Small intestine (tissue), 7 donors: ENCODE measurements at regions not wholly inside any gene's neighbourhood (a gene's known extent, or its start where the extent isn't known, plus 50 kb on each side); places are given as distances from the start of the nearest gene placed in this dataset.

Experiments
- DNase-seq, 2 donors: peaks; one replicate each; pipeline versions ENCODE4 v3.0.0 to v3.0.0-alpha.2; 2013
- FAIRE-seq: peaks from 2 replicates; lab custom pipeline; 2012; peaks lifted over from hg19 to GRCh38; lab: Jason Lieb, UNC
- H3K27ac ChIP-seq, 3 donors: one replicate each; pipeline ENCODE4 v1.5.1; 2013; ENCODE audit warnings: low read length in 2 of 3, mild to moderate bottlenecking in 2 of 3, control low read depth in 1 of 3, inconsistent platforms in 1 of 3, low read depth in 1 of 3, moderate library complexity in 1 of 3
- H3K27me3 ChIP-seq, 3 donors: one replicate each; pipeline ENCODE4 v1.6.1; 2013; ENCODE audit warnings: low read length in 3 of 3, inconsistent platforms in 1 of 3; ENCODE audit not compliant: control insufficient read depth in 3 of 3, insufficient read depth in 3 of 3
- H3K36me3 ChIP-seq, 3 donors: one replicate each; pipeline ENCODE4 v1.6.1; 2013; ENCODE audit warnings: low read length in 3 of 3, inconsistent platforms in 1 of 3, low read depth in 1 of 3, mild to moderate bottlenecking in 1 of 3, moderate library complexity in 1 of 3; ENCODE audit not compliant: control insufficient read depth in 3 of 3, insufficient read depth in 2 of 3
- H3K4me1 ChIP-seq, 3 donors: one replicate each; pipeline ENCODE4 v1.6.1; 2013; ENCODE audit warnings: low read length in 2 of 3, inconsistent platforms in 1 of 3, low read depth in 1 of 3, mild to moderate bottlenecking in 1 of 3, moderate library complexity in 1 of 3; ENCODE audit not compliant: control insufficient read depth in 3 of 3, insufficient read depth in 2 of 3
- H3K4me3 ChIP-seq, 3 donors: one replicate each; pipeline ENCODE4 v1.5.1; 2013; ENCODE audit warnings: low read length in 3 of 3, control low read depth in 1 of 3, inconsistent platforms in 1 of 3, low read depth in 1 of 3, mild to moderate bottlenecking in 1 of 3, moderate library complexity in 1 of 3
- H3K9me3 ChIP-seq, 2 donors: one replicate each; pipeline ENCODE4 v1.6.1; 2013; ENCODE audit warnings: low read depth in 1 of 2, low read length in 1 of 2; ENCODE audit not compliant: control insufficient read depth in 2 of 2, insufficient read depth in 1 of 2
- WGBS, 3 donors: extraction: QIAGEN DNeasy Blood & Tissue Kit; methylation state at CpG; one replicate each; pipeline ENCODE4 v1.1.7; 2013; 5-methylcytosine and 5-hydroxymethylcytosine counted together
- donor health status: healthy with polysubstance abuse.
- donor health status: control.
- donor health status: control.
- donor health status: Bipolar disorder and iron deficiency.
- donor health status: healthy.

DNA sequence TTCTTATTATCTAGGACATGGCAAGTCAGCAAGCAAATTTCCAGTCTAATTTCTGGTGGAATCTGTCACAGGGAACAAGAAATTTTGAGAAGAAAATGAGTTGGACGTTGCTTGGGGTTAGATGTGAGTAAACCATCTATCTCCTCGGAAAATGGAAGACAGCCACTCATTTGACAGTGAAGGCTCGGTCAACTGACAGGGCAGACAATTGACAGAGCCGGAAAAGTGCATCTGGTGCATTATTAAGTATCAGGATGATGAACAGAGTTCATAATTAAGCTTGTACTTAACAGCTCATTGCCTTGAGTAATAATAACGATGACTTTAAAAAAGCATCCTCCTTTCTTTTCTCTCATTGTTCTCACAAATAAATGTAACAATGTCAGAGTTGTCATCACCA lies 168.4 kb downstream of the MAD2L1 start:
- no peak for DNase-seq
- FAIRE-seq, result no peak
- 68 to 84% (median 80%) methylated on average over 5 of the region's 5 CpGs for WGBS, 3 donors
- Histone ChIP-seq H3K4me1 (no peaks in the 10 kb centered on the region), H3K9me3 (no peaks in the 10 kb centered on the region), H3K27me3 (no peaks in the 10 kb centered on the region), H3K4me3 (no peak overlapping the region), H3K36me3 (no peaks in the 10 kb centered on the region), H3K27ac (no peak overlapping the region)

DNA sequence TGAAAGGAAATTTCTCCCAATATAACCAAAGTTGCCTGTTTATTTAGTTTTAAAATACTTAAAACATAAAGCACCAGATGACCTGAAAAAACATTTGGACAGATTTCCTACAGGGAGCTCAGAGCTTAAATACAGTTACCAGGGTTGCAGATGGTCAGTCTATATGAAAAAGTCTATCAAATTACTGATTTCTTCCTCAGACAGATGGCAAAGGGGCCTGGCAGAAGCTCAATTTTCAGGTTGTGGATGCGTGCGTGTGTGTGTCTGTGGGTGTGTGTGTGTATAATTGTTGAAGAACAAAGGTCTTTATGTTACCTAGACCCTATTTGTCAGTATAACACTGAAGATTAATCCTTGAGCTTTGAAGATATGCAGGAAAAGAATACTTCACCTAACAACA lies 169.4 kb downstream of the MAD2L1 start:
- DNase-seq, result no peak
- H3K9me3 ChIP-seq, result no peaks in the 10 kb centered on the region
- 29 to 77% (median 47%) methylated on average over 2 of the region's 2 CpGs for whole genome bisulfite sequencing, 3 donors
- no peak overlapping the region for H3K4me3 ChIP-seq
- no peaks in the 10 kb centered on the region for H3K36me3 ChIP-seq
- no peaks in the 10 kb centered on the region for H3K27me3 ChIP-seq
- no peak overlapping the region for H3K27ac ChIP-seq
- no peaks in the 10 kb centered on the region for H3K4me1 ChIP-seq
- FAIRE-seq, result no peak

DNA sequence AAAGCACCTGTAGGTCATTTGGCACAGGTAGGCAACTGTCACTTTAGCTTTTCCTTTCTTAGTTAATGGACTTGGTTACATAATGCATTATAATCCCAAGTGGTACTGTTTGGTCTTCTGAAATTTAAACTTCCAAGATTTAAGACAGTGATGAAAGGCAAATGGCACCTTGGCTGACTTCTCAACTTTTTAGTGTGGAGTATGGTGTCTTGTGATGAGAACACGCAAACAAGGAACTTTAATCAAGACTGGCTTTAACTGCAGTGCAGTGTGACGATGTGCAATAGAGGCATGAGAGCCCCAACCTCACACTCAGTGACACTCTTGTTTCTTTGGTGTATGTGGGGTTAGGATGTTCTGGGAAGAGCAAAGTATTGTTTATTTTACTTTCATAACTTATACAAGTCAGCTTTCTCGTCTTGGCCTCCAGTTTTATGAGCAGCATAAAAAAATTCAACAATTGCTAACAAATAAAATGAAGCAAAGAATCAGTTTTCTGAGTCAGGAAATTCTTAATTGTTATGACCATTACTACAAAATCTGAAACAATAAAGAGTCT lies 171.9 kb downstream of the MAD2L1 start:
- FAIRE-seq (no peak), DNase-seq (no peak)
- H3K9me3 ChIP-seq, result no peaks in the 10 kb centered on the region
- no peaks in the 10 kb centered on the region for H3K4me1 ChIP-seq
- 64 to 70% (median 68%) methylated on average over 3 of the region's 3 CpGs for WGBS, 3 donors
- no peak overlapping the region for H3K4me3 ChIP-seq
- no peaks in the 10 kb centered on the region for H3K36me3 ChIP-seq
- no peak overlapping the region for H3K27ac ChIP-seq
- H3K27me3 ChIP-seq, result no peaks in the 10 kb centered on the region

DNA sequence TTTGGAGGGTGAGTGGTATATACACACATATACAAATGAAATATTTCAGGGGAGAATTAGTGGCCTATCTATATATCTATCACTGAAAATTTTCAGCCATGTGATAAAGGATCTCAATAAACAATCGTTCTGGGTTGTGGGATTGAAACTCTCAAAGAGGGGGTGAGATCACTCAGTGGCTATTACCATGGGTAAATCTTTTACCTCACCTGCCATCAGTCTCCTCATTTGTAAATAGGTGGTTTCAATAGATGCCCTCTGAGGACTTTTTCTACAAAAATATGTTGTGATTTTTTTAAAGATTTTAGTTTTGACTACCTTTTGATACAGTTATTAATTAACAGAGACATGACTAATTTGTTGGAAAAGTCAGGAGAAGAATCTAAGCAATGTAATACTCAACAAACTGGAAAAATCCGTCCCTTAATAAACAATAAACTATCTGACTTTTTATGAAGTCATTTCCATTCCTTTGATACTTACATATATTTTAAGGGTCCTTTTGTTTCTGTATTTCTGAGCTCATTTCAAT lies 192.8 kb downstream of the MAD2L1 start:
- FAIRE-seq (no peak), DNase-seq (no peak)
- Histone ChIP-seq H3K9me3 (no peaks in the 10 kb centered on the region), H3K4me3 (no peak overlapping the region), H3K27ac (no peak overlapping the region), H3K36me3 (no peaks in the 10 kb centered on the region), H3K27me3 (no peaks in the 10 kb centered on the region), H3K4me1 (peaks cover 0 to 4% (median 2%) of the 10 kb centered on the region in 3 donors)
- WGBS, 3 donors, result 61 to 76% (median 67%) methylated on average over 2 of the region's 2 CpGs

DNA sequence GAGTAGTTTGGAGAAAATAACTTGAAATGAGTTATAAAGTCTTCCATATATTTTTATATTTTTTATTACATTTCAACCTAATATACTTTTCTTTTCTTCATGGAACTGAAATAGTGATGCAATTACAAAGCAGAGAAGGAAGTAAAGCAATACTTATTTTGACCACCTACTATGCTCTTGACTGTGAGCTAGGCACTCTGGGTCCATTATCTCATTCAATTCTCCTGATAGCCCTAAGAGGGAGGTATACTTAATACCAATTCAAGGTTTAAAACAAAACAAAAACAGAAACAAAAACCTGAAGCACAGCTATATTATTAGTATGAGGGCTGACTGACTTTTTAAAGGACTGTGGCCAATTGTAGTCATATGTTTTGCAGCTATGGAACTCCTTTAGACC lies 193.5 kb downstream of the MAD2L1 start:
- Histone ChIP-seq H3K4me1 (peaks cover 0 to 4% (median 2%) of the 10 kb centered on the region in 3 donors), H3K27ac (no peak overlapping the region), H3K27me3 (no peaks in the 10 kb centered on the region), H3K4me3 (no peak overlapping the region), H3K9me3 (no peaks in the 10 kb centered on the region), H3K36me3 (no peaks in the 10 kb centered on the region)
- DNase-seq (no peak), FAIRE-seq (no peak)

DNA sequence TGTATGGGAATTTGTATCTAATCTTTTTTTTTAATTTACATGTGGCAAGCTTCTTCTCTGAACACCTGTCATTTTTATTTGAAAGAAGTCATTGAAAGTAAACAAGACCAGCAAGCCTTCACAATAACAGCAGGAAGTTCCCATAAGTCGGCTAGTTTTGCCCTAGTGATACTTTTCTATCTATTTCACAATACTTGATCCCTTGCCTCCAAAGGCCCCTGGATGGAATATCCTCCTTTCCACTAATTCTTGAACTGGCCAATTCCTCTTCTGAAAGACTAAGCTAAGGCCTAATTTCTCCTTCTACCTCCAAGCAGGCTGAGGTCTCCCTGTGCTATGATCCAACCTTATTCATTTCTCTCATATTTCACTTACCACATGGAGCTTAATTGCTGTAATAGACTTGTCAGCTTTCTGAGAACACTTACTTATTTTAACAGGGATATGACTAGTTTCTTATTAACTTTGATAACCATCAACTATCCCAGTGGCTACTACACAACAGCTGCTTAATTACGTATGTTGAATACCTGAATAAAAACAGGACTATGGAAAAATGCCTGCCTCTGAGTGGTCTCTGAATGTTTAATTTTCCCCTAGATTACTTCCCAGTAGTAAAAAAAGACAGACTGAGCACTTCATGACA lies 194.2 kb downstream of the MAD2L1 start:
- Histone ChIP-seq H3K27me3 (no peaks in the 10 kb centered on the region), H3K9me3 (no peaks in the 10 kb centered on the region), H3K4me1 (peaks cover 0 to 4% (median 2%) of the 10 kb centered on the region in 3 donors), H3K4me3 (no peak overlapping the region), H3K36me3 (no peaks in the 10 kb centered on the region), H3K27ac (peak overlapping the region in 1 of 3 donors; percentile 44)
- FAIRE-seq (no peak), DNase-seq (peak; percentile 17 to 50)
- WGBS, 3 donors, result 16 to 53% (median 25%) methylated on average over 2 of the region's 2 CpGs

DNA sequence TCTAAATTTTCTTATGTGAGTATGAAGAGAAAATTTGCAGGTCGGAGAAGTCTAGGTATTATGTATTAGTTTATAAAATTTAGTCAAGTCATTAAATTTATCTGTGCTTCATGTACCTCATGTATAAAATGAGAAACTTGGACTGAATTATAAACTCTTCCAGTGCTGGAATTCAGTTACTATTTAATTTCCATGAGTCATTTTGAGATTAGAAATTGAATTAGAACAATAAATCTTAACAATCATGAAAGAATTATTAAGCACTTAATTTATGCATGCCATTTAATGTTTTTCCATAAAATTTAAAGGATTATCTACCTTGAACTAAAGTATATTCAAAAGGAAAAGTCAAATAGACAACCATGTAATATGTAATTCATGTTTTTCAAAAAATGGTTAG lies 195.8 kb downstream of the MAD2L1 start:
- H3K4me3 ChIP-seq, result no peak overlapping the region

GRCh38 chr4:119865789-119866188 lies 200.9 kb downstream of the MAD2L1 start:
- no peaks in the 10 kb centered on the region for H3K27me3 ChIP-seq

More for the DNA sequence above, 195.8 kb downstream of the MAD2L1 start:
- FAIRE-seq (peak; percentile 95), DNase-seq (peak in 1 of 2 donors; percentile 33)
- H3K4me1 ChIP-seq, result peaks cover 0 to 4% (median 2%) of the 10 kb centered on the region in 3 donors
- H3K9me3 ChIP-seq, result no peaks in the 10 kb centered on the region
- 54 to 90% (median 78%) methylated on average over 1 of the region's 1 CpG for WGBS, 3 donors
- H3K27ac ChIP-seq, result no peak overlapping the region
- H3K36me3 ChIP-seq, result no peaks in the 10 kb centered on the region
- no peaks in the 10 kb centered on the region for H3K27me3 ChIP-seq

More at GRCh38 chr4:119865789-119866188, 200.9 kb downstream of the MAD2L1 start:
- Histone ChIP-seq H3K36me3 (no peaks in the 10 kb centered on the region), H3K4me3 (no peak overlapping the region), H3K9me3 (peaks cover 0 to 3% of the 10 kb centered on the region in 2 donors), H3K27ac (no peak overlapping the region), H3K4me1 (peaks cover 0 to 4% (median 3%) of the 10 kb centered on the region in 3 donors)
- DNase-seq (no peak), FAIRE-seq (peak; percentile 81)
